CD4-positive, alpha-beta T cell treated with Interleukin-21 for 1 hour (primary cell): ENCODE measurements at regions not wholly inside any gene's neighbourhood (a gene's known extent, or its start where the extent isn't known, plus 50 kb on each side); places are given as distances from the start of the nearest gene placed in this dataset.

ENCODE experiments used
- DNase-seq: peaks from one replicate; pipeline ENCODE4 v3.0.0-alpha.2; 2020

DNA sequence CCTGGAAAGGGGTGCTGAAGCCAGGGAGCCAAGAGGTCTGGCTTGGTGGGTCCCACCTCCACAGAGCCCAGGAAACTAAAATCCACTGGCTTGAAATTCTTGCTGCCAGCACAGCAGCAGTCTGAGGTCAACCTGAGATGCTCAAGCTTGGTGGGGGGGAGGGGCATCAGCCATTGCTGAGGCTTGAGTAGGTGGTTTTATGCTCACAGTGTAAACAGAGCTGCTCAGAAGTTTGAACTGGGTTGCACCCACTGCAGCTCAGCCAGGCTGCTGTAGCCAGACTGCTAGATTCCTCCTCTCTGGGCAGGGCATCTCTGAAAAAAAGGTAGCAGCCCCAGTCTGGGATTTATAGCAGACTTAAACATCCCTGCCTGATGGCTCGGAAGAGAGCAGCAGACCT, 55.5 kb upstream of the FBXL17 start:
- DNase-seq = no peak

DNA sequence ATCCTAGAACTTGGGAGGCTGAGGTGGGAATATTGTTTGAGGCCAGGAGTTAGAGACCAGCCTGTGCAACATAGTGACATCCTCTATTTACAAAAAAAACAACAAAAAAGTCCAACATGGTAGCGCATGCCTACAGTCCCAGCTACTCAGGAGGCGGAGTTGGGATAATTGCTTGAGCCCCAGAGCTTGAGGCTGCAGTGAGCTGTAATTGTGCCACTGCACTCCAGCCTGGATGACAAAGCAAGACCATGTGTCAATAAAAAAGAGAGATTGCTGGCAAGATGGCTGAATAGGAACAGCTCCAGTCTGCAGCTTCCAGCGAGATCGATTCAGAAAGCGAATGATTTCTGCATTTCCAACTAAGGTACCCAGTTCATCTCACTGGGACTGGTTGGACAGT, 54.8 kb upstream of the FBXL17 start:
- no peak for DNase-seq

DNA sequence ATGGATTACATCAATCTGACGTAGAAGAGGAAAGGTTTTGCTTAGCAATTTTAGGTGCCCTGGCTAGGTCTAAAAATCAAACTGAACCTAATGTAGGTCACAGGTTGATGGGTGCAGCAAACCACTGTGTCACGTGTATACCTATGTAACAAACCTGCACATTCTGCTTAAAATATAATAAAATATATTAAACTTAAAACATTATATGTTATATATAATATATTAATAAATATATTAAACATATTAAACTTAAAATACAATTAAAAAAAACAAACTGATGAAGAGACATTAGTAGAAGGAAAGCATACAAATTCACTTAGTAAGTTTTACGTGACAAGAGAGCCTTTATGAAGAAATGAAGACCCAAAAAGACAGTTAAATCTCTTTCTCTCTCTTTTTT, 51.7 kb upstream of the FBXL17 start:
- no peak for DNase-seq

- no peak for DNase-seq
These were observed 50.1 kb upstream of the FBXL17 start for GRCh38 chr5:108432024-108432423.
